ENCODE measurements at regions not wholly inside any gene's neighbourhood (a gene's known extent, or its start where the extent isn't known, plus 50 kb on each side); places are given as distances from the start of the nearest gene placed in this dataset.

- H3K9me3 ChIP-seq (ENCODE audit: control insufficient read depth, insufficient read depth, low read length): peaks cover 6% of the 10 kb centered on the region; the same call in 1 of the 2 replicates
- no peaks in the 10 kb centered on the region for H4K20me1 ChIP-seq (ENCODE audit: control insufficient read depth, insufficient read depth, low read depth, low read length)
- no peaks in the 10 kb centered on the region for H3K36me3 ChIP-seq (ENCODE audit: control insufficient read depth, low read length)
- H3K4me3 ChIP-seq (ENCODE audit: low read length): no peak overlapping the region
- no peaks in the 10 kb centered on the region for H3F3A ChIP-seq (ENCODE audit: control insufficient read depth, insufficient read depth)
- H3K4me2 ChIP-seq (ENCODE audit: low read length): no peak overlapping the region
- H3K9me2 ChIP-seq (replicated peaks; ENCODE audit: control insufficient read depth, low read length): no peaks in the 10 kb centered on the region
- no peak overlapping the region for H3K27ac ChIP-seq (ENCODE audit: low read depth, low read length)
- no peaks in the 10 kb centered on the region for H3K27me3 ChIP-seq (ENCODE audit: control insufficient read depth, low read length)
- H3K79me2 ChIP-seq (ENCODE audit: control insufficient read depth, low read length): no peaks in the 10 kb centered on the region
- no peak for TF ChIP-seq CTCF (IDR thresholded peaks at IDR 0.05; ENCODE audit: low read depth, low read length, poor library complexity, severe bottlenecking)
- H3K4me1 ChIP-seq (ENCODE audit: control insufficient read depth, low read length): no peaks in the 10 kb centered on the region
Measured at GRCh38 chr4:96739101-96739500, 899.2 kb downstream of the PDHA2 start.

- H3K79me2 ChIP-seq (ENCODE audit: control insufficient read depth, low read length): no peaks in the 10 kb centered on the region
- H3F3A ChIP-seq (ENCODE audit: control insufficient read depth, insufficient read depth): no peaks in the 10 kb centered on the region
- H3K9me2 ChIP-seq (replicated peaks; ENCODE audit: control insufficient read depth, low read length): no peaks in the 10 kb centered on the region
- no peaks in the 10 kb centered on the region for H3K27me3 ChIP-seq (ENCODE audit: control insufficient read depth, low read length)
- H3K9me3 ChIP-seq (ENCODE audit: control insufficient read depth, insufficient read depth, low read length): peaks cover 6% of the 10 kb centered on the region; the same call in 1 of the 2 replicates
- no peaks in the 10 kb centered on the region for H3K4me1 ChIP-seq (ENCODE audit: control insufficient read depth, low read length)
- H3K27ac ChIP-seq (ENCODE audit: low read depth, low read length): no peak overlapping the region
- TF ChIP-seq CTCF (IDR thresholded peaks at IDR 0.05; ENCODE audit: low read depth, low read length, poor library complexity, severe bottlenecking): no peak
- TF ChIP-seq EZH2phosphoT487 (IDR thresholded peaks at IDR 0.05; ENCODE audit: borderline replicate concordance, low read length): no peak
- no peaks in the 10 kb centered on the region for H3K36me3 ChIP-seq (ENCODE audit: control insufficient read depth, low read length)
- no peak overlapping the region for H3K4me3 ChIP-seq (ENCODE audit: low read length)
- no peaks in the 10 kb centered on the region for H4K20me1 ChIP-seq (ENCODE audit: control insufficient read depth, insufficient read depth, low read depth, low read length)
- H3K4me2 ChIP-seq (ENCODE audit: low read length): no peak overlapping the region
Measured at GRCh38 chr4:96742332-96743014, 902.6 kb downstream of the PDHA2 start.

- no peak for TF ChIP-seq EZH2phosphoT487 (IDR thresholded peaks at IDR 0.05; ENCODE audit: borderline replicate concordance, low read length)
- no peak for TF ChIP-seq CTCF (IDR thresholded peaks at IDR 0.05; ENCODE audit: low read depth, low read length, poor library complexity, severe bottlenecking)
- Histone ChIP-seq H3F3A (ENCODE audit: control insufficient read depth, insufficient read depth) (no peaks in the 10 kb centered on the region), H3K9me2 (replicated peaks; ENCODE audit: control insufficient read depth, low read length) (no peaks in the 10 kb centered on the region), H3K36me3 (ENCODE audit: control insufficient read depth, low read length) (no peaks in the 10 kb centered on the region), H3K27ac (ENCODE audit: low read depth, low read length) (no peak overlapping the region), H4K20me1 (ENCODE audit: control insufficient read depth, insufficient read depth, low read depth, low read length) (no peaks in the 10 kb centered on the region), H3K4me1 (ENCODE audit: control insufficient read depth, low read length) (no peaks in the 10 kb centered on the region), H3K4me2 (ENCODE audit: low read length) (no peak overlapping the region), H3K27me3 (ENCODE audit: control insufficient read depth, low read length) (no peaks in the 10 kb centered on the region), H3K9me3 (ENCODE audit: control insufficient read depth, insufficient read depth, low read length) (peaks cover 6% of the 10 kb centered on the region; the same call in 1 of the 2 replicates), H3K79me2 (ENCODE audit: control insufficient read depth, low read length) (no peaks in the 10 kb centered on the region), H3K4me3 (ENCODE audit: low read length) (no peak overlapping the region)
Measured at GRCh38 chr4:96744676-96745075, 904.8 kb downstream of the PDHA2 start.

Data from DOHH2 (cell line).